HG03565 (cell line): ENCODE measurements at regions not wholly inside any gene's neighbourhood (a gene's known extent, or its start where the extent isn't known, plus 50 kb on each side); places are given as distances from the start of the nearest gene placed in this dataset.

Experiments used
- ATAC-seq: cut with Tn5 transposase; IDR thresholded peaks from one replicate; pipeline ENCODE4 v1.9.1; 2021; ENCODE audit warnings: mild to moderate bottlenecking, moderate library complexity; ENCODE audit not compliant: unreplicated experiment

- no peak for ATAC-seq
Observed at GRCh38 chr5:133744051-133744959, 132.0 kb upstream of the FSTL4 start.

- no peak for ATAC-seq
Observed at GRCh38 chr5:133742431-133742988, 130.2 kb upstream of the FSTL4 start.

GRCh38 chr5:133741818-133742355, 129.5 kb upstream of the FSTL4 start:
- ATAC-seq = no peak

GRCh38 chr5:133741396-133741795, 129.1 kb upstream of the FSTL4 start:
- no peak for ATAC-seq

GRCh38 chr5:133739181-133739780, 126.9 kb upstream of the FSTL4 start:
- no peak for ATAC-seq

- ATAC-seq = no peak
Observed at GRCh38 chr5:133738271-133738670, 125.9 kb upstream of the FSTL4 start.

- ATAC-seq = no peak
Observed at GRCh38 chr5:133736512-133736911, 124.2 kb upstream of the FSTL4 start.

- ATAC-seq = no peak
Observed at GRCh38 chr5:133735346-133735745, 123.0 kb upstream of the FSTL4 start.

- ATAC-seq = no peak
Observed at GRCh38 chr5:133734916-133735315, 122.6 kb upstream of the FSTL4 start.

- no peak for ATAC-seq
Observed at GRCh38 chr5:133732536-133732935, 120.2 kb upstream of the FSTL4 start.

- ATAC-seq = no peak
Observed at GRCh38 chr5:133731951-133732350, 119.6 kb upstream of the FSTL4 start.

GRCh38 chr5:133730866-133731265, 118.5 kb upstream of the FSTL4 start:
- no peak for ATAC-seq

GRCh38 chr5:133730346-133730745, 118.0 kb upstream of the FSTL4 start:
- ATAC-seq = no peak

- ATAC-seq = no peak
Observed at GRCh38 chr5:133729800-133730199, 117.5 kb upstream of the FSTL4 start.

- ATAC-seq = no peak
Observed at GRCh38 chr5:133728475-133728874, 116.1 kb upstream of the FSTL4 start.

GRCh38 chr5:133727636-133728035, 115.3 kb upstream of the FSTL4 start:
- no peak for ATAC-seq

- no peak for ATAC-seq
Observed at GRCh38 chr5:133723651-133724366, 111.5 kb upstream of the FSTL4 start.

GRCh38 chr5:133723126-133723525, 110.8 kb upstream of the FSTL4 start:
- ATAC-seq = no peak

- no peak for ATAC-seq
Observed at GRCh38 chr5:133721365-133721764, 109.0 kb upstream of the FSTL4 start.

GRCh38 chr5:133718457-133718856, 106.1 kb upstream of the FSTL4 start:
- ATAC-seq = no peak

GRCh38 chr5:133716532-133717183, 104.3 kb upstream of the FSTL4 start:
- ATAC-seq = no peak
